GM19035 (cell line): ENCODE measurements at regions not wholly inside any gene's neighbourhood (a gene's known extent, or its start where the extent isn't known, plus 50 kb on each side); places are given as distances from the start of the nearest gene placed in this dataset.

ENCODE experiments used
- ATAC-seq: cut with Tn5 transposase; IDR thresholded peaks from one replicate; pipeline ENCODE4 v1.9.1; 2021; ENCODE audit not compliant: unreplicated experiment

DNA sequence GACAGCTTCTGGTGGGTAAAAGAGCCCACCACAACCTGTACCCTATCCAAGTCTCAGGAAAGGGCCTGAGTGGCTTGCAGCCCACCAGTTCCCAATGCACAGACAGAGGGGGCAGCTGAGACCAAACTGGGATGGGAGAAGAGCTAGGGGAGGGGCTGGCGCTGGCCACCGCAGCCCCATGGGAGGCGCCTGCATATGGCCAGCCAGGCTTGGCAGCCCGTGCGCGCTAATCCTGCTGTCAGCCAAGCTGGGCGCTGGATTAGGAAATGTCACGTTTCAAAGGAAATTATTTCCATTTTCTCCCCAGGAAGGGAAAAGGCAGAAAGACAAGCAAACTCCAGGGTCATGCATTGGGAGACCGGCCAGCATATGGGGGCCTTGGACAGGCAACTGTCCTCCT is 236.8 kb downstream of the BUD13 start:
- ATAC-seq: no peak

- no peak for ATAC-seq
Observed at GRCh38 chr11:116535120-116535519, 237.7 kb downstream of the BUD13 start.

DNA sequence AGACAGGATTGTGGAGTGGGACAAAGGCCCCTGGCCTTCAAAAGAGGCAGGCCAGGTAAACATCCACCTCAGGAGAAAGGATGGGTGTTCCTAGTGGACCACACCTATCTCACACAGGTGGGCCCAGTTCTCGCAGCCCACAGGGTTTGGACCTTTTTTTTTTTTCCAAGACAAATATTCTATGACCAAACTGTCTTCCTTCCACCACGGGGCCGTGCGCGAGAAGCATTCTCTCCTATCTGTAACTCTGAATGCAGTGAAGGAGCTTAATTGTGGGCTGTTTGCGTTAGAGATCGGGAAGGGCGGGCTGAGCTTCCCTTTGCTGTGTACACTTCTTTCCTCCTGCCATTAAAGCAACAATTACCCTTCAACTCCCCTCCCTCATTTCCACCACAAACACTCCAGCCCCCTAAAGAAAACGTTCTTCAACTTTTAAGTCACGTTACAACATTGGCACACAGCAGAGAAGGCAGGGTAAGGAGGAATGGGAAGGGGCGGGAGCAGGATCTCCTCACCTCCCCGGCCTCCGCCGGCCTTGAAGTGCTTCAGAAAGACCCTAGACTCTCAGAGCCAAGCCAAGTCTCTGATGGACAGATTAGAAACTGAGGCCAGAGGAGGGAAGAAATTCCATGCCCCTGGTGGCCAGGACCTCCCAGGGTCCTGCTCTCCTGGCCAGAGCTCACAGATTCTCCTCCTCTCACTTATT is 238.4 kb downstream of the BUD13 start:
- no peak for ATAC-seq

DNA sequence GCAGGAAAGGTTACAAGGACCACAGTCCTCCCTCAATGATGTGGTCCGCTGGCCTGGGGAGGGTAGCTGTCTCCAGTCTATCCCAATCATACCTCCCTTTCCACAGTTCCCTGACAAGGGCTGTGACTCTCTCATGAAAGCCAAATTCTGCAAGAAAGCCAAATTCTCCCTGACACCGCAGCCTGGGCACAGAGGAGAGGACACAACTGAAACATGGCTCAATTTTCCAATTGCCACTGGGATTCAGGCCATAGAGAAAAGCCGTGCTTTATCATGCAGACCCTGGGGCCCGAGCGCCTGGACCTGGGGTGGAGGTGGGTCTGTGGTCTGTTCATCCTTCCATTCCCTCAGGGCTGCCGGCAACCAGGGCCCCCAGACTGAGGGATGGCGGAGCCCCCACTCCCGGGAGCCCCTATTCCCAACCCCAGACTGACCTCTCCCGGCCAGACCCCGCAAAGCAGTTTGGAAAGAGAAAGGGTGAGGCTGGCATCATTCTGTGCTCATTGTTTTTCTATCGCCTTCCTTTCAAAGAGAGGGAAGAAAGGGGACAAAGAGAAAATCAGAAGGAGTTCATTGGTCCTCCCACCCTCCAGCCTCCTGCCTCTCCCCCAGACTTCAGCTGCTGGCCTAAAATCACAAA is 239.5 kb downstream of the BUD13 start:
- ATAC-seq: no peak

- ATAC-seq: no peak
Observed at GRCh38 chr11:116532066-116532465, 240.7 kb downstream of the BUD13 start.

GRCh38 chr11:116530705-116531104 is 242.1 kb downstream of the BUD13 start:
- ATAC-seq: no peak

- no peak for ATAC-seq
Observed at GRCh38 chr11:116529271-116529670, 243.5 kb downstream of the BUD13 start.

DNA sequence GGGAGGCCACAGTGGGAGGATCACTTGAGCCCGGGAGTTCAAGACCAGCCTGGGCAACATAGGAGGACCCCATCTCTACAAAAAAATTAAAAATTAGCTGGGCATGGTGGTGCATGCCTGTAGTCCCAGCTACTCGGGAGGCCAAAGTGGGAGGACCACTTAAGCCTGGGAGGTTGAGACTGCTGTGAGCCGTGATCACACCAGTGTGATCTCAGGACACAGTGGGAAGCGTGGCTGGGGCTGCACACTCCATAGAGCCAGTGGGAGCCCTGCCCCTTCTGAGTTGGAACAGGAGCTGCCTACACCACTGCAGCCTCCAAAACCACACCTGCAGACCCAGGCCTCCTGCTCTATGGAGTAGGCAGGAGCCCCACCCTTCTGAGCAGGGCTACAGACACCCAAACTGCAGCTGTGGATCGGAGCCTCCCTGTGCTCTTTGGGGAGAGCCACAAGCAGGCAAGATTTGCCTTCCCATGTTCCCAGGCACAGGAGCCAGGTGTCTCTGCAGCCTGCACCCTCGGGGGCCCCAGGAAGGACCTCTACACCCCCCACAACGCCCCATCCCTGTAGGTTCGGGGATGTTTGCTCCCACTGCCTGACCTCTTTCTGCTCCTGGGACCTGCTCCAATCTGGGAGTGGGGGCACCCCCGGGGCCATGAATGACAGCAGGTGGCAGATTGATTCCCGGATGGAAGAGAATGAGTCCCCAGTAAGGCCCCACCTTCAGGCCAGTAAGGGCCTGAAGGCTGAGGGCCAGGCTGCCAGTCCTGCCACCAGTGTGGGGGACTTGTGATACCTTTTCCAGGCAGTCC is 245.4 kb downstream of the BUD13 start:
- no peak for ATAC-seq

GRCh38 chr11:116525961-116526495 is 246.8 kb downstream of the BUD13 start:
- ATAC-seq: no peak

DNA sequence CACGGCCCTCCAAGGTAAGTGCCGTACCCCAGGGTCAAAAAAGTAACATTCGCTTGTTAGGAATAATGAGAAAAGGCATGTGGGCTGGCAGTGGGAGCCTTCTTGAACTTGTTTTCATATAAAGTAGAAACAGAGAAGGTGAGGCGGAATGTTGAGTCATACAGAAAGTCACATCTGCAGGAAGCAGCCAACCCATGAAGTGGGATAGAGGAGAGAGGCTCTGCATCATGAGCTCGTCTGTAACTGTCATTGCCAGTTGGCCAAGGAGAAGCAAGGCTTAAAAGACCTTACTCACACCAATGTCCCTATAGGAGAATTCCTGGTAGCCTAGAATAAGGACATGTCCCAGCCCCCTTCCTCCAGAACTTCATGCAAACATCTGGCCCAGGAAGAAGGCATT is 253.3 kb downstream of the BUD13 start:
- peak; percentile 63 for ATAC-seq

DNA sequence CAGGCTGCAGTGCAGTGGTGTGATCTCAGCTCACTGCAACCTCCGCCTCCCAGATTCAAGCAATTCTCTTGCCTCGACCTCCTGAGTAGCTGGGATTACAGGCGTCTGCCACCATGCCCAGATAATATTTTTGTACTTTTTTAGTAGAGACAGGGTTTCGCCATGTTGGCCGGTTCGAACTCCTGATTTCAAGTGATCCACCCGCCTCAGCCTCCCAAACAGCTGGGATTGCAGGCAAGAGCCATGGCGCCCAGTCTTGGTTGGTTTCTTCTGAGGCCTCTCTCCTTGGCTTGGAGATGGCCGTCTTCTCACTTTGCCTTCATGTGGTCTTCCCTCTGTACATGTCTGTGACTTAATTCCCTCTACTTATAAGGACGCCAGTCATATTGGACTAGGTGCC is 254.6 kb downstream of the BUD13 start:
- no peak for ATAC-seq

DNA sequence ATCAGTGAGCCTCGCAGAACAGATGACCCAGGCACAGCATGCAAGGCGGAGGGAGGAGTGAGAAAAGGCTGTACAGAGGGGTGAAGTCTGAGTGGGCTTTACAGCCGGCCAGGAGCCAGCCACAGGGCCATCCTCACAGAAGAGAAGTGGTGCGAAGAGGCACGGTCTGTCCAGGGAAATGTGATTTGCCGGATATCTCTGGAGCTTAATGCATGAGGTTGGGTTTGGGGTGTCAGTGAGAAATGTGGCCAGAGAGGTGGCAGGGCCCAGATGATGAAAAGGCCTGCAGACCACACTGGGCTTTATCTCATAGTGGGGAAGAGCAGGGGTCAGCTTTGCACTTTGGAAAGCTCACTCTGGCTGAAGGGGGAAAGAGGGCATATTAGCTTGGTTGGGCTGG is 255.2 kb downstream of the BUD13 start:
- no peak for ATAC-seq

GRCh38 chr11:116517077-116517476 is 255.7 kb downstream of the BUD13 start:
- ATAC-seq: no peak

- ATAC-seq: no peak
Observed at GRCh38 chr11:116515664-116516184, 257.1 kb downstream of the BUD13 start.

DNA sequence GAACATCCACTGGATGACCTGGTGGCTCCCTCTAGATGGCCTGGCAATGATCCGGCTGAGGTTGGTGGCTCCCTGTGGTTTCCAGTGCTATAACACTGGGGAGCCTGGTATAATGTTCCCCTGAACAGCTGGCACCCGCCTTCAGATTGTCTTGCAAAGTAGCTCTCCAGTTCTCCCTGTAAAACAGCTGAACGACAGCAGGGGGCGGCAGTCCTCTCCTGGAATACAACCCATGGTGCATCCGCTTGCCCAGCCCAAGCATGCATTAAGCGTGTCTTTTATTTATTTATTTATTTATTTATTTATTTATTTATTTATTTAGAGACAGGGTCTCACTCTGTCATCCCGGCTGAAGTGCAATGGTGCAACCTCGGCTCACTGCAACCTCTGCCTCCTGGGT is 258.9 kb downstream of the BUD13 start:
- no peak for ATAC-seq

DNA sequence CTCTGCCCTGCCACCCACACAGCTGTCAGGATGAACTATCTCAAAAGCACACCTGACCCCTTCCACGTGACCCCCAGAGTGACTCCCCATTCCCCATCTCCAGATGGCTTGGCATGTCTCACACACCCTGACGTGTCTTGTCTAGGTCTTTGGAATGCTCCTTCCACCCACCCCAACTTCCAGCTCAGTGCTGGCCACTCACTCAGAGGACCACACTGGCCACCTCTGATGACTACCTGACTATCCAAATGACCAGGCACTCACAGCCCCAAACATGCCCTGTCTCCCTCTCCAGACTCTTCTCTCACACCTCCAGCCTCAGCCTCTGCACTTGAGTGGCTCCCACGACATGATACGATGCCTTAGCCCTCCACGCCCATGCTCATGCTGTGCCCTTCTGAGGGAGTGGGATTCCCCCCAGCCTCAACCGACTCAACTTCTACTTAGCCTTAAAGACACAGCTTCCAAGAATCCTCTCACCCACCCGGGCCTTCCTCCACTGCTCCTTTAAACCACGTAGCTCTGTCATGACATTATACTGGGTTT is 259.4 kb downstream of the BUD13 start:
- ATAC-seq: no peak

DNA sequence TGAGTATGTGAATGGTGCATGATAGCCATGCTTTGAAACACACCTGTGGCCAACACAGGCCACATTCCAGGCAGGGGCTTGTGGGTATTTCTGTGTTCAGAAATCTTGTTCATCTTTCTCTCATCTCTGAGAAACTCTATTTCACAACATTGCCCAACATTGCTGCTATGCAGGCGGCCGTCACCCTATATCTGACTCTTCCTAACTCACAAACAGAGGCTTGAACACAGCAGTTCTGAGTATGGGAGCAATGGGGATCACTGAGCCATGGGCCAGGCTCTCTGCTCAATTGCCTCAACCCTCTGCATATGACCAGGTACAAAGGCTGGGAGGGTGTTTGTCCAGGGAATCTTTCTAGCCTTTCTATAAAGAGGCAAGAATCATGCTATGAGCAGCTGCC is 259.9 kb downstream of the BUD13 start:
- ATAC-seq: no peak

DNA sequence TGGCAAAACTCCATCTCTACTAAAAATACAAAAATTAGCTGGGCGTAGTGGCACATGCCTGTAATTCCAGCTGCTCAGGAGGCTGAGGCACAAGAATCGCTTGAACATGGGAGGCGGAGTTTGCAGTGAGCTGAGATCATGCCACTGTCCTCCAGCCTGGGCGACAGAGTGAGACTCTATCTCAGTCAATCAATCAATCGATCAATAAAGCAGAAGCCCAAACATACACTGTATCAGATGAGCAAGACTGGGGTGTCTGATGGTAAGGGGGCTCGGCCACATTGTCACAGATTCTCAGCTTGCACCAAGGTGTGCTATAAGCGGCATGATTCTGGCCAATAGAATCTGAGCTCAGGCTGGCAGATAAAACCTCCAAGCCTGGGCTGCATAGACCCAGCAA is 261.1 kb downstream of the BUD13 start:
- ATAC-seq: no peak

- no peak for ATAC-seq
Observed at GRCh38 chr11:116510886-116511650, 261.7 kb downstream of the BUD13 start.

DNA sequence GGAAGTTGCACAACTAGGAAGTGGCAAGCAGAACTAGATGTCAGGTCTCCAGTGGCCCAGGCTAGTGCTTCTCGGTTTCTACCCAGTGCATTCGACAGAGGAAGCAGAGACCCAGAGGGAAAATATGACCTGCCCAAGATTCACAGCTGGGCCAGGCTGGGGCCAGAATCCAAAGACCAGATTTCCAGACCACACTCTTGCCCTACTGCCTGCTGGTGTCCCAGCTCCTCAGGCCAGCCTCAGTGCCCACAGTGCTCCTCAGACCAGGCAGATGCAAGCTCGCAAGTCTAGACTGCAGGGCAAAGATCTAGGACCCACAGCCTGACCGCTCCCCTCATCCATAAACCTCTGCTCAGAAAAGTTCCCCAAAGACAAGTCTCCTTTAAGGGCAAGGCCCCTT is 262.6 kb downstream of the BUD13 start:
- no peak for ATAC-seq

DNA sequence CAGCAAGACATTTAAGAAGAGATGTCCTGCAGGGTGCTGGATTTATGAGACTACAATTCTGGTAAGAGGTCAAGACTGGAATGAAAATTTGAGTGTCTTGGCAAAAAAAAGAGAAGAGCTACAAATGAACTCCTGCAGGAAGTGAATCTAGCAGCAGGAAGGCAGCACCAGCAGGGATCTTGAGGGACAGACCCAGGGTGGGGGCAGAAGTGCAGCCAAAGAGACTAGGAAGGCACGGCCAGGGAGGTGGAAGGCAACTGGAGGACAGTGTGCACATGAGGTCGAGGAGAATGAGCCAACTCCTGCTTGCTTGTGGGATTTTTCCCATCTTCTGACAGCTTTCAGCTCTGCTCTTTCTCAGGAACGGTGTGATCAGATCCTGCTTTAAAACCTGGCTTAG is 263.2 kb downstream of the BUD13 start:
- ATAC-seq: no peak
